ENCODE measurements at regions not wholly inside any gene's neighbourhood (a gene's known extent, or its start where the extent isn't known, plus 50 kb on each side); places are given as distances from the start of the nearest gene placed in this dataset.
"Not testable (repeated sequence)": the region's sequence is repeated elsewhere in the genome, so short reads cannot be mapped to it uniquely, and the experiment has no call there.

GRCh38 chr10:123378302-123378701 is 224.1 kb downstream of the BUB3 start:
- no peak for DNase-seq (ENCODE audit: low spot score)

GRCh38 chr10:123379156-123379555 is 225.0 kb downstream of the BUB3 start:
- no peak for DNase-seq (ENCODE audit: low spot score)

GRCh38 chr10:123380491-123381085 is 226.4 kb downstream of the BUB3 start:
- DNase-seq (ENCODE audit: low spot score): no peak

- no peak for DNase-seq (ENCODE audit: low spot score)
Measured at GRCh38 chr10:123381224-123381623, 227.0 kb downstream of the BUB3 start.

- peak; percentile 34 for DNase-seq (ENCODE audit: low spot score)
Measured at GRCh38 chr10:123382491-123382890, 228.3 kb downstream of the BUB3 start.

- DNase-seq (ENCODE audit: low spot score): peak; percentile 31
Measured at GRCh38 chr10:123385508-123386080, 231.4 kb downstream of the BUB3 start.

GRCh38 chr10:123389520-123389919 is 235.3 kb downstream of the BUB3 start:
- DNase-seq (ENCODE audit: low spot score): no peak

GRCh38 chr10:123390332-123390731 is 236.1 kb downstream of the BUB3 start:
- no peak for DNase-seq (ENCODE audit: low spot score)

GRCh38 chr10:123390874-123391273 is 236.7 kb downstream of the BUB3 start:
- DNase-seq (ENCODE audit: low spot score): no peak

- DNase-seq (ENCODE audit: low spot score): no peak
Measured at GRCh38 chr10:123391275-123392028, 237.2 kb downstream of the BUB3 start.

GRCh38 chr10:123392182-123392963 is 238.2 kb downstream of the BUB3 start:
- no peak for DNase-seq (ENCODE audit: low spot score)

GRCh38 chr10:123393170-123393569 is 239.0 kb downstream of the BUB3 start:
- DNase-seq (ENCODE audit: low spot score): no peak

GRCh38 chr10:123394382-123394781 is 240.2 kb downstream of the BUB3 start:
- DNase-seq (ENCODE audit: low spot score): no peak

GRCh38 chr10:123395234-123395633 is 241.0 kb downstream of the BUB3 start:
- DNase-seq (ENCODE audit: low spot score): not testable (repeated sequence)

- DNase-seq (ENCODE audit: low spot score): no peak
Measured at GRCh38 chr10:123395906-123396305, 241.7 kb downstream of the BUB3 start.

GRCh38 chr10:123398180-123398591 is 244.0 kb downstream of the BUB3 start:
- no peak for DNase-seq (ENCODE audit: low spot score)

- no peak for DNase-seq (ENCODE audit: low spot score)
Measured at GRCh38 chr10:123398756-123399155, 244.6 kb downstream of the BUB3 start.

GRCh38 chr10:123399276-123399839 is 245.2 kb downstream of the BUB3 start:
- no peak for DNase-seq (ENCODE audit: low spot score)

GRCh38 chr10:123402021-123402420 is 247.8 kb downstream of the BUB3 start:
- no peak for DNase-seq (ENCODE audit: low spot score)

- no peak for DNase-seq (ENCODE audit: low spot score)
Measured at GRCh38 chr10:123402656-123403055, 248.5 kb downstream of the BUB3 start.

- no peak for DNase-seq (ENCODE audit: low spot score)
Measured at GRCh38 chr10:123404357-123404756, 250.2 kb downstream of the BUB3 start.

GRCh38 chr10:123408660-123409059 is 254.5 kb downstream of the BUB3 start:
- DNase-seq (ENCODE audit: low spot score): no peak

All from left forelimb (tissue), 1 donor.